ENCODE measurements at regions not wholly inside any gene's neighbourhood (a gene's known extent, or its start where the extent isn't known, plus 50 kb on each side); places are given as distances from the start of the nearest gene placed in this dataset.

DNA sequence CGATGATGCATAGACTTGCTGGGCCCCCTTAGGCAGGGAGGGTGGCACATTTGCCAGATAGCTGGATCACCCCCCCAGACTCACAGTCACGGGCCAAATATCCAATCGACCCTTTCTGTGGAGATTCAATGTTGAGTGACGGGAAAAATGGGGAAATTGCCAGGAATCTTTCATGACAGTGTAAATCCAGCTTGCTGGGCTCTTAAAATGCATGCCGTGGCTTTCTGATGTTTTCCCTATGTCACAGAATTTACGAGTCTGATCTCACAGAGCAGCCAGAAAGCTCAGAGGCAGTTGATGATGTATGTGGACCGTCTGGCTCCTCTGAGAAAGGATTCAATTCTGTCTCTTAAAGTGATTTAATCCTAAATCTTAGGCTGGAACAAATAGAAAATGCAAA, 150.1 kb upstream of the ZNF644 start:
- TF ChIP-seq, protein P1, sequence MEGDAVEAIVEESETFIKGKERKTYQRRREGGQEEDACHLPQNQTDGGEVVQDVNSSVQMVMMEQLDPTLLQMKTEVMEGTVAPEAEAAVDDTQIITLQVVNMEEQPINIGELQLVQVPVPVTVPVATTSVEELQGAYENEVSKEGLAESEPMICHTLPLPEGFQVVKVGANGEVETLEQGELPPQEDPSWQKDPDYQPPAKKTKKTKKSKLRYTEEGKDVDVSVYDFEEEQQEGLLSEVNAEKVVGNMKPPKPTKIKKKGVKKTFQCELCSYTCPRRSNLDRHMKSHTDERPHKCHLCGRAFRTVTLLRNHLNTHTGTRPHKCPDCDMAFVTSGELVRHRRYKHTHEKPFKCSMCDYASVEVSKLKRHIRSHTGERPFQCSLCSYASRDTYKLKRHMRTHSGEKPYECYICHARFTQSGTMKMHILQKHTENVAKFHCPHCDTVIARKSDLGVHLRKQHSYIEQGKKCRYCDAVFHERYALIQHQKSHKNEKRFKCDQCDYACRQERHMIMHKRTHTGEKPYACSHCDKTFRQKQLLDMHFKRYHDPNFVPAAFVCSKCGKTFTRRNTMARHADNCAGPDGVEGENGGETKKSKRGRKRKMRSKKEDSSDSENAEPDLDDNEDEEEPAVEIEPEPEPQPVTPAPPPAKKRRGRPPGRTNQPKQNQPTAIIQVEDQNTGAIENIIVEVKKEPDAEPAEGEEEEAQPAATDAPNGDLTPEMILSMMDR (IDR thresholded peaks at IDR 0.05 in 2 of 3, conservative IDR thresholded peaks at IDR 0.05 in 1 of 3; ENCODE audit: borderline replicate concordance in 1 of 3, insufficient read depth in 1 of 3, low read depth in 2 of 3, low read length in 2 of 3): no peak
- TF ChIP-seq EZH2 (IDR thresholded peaks at IDR 0.05): no peak
- no peak for TF ChIP-seq ZNF274 (IDR thresholded peaks at IDR 0.05; ENCODE audit: low read depth, low read length)
- TF ChIP-seq, protein P2, sequence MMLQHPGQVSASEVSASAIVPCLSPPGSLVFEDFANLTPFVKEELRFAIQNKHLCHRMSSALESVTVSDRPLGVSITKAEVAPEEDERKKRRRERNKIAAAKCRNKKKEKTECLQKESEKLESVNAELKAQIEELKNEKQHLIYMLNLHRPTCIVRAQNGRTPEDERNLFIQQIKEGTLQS (IDR thresholded peaks at IDR 0.05): no peak
- no peak for TF ChIP-seq POLR2AphosphoS5 (IDR thresholded peaks at IDR 0.05; ENCODE audit: low read depth, low read length)
